Esophagus squamous epithelium (tissue), 5 donors: ENCODE measurements at regions not wholly inside any gene's neighbourhood (a gene's known extent, or its start where the extent isn't known, plus 50 kb on each side); places are given as distances from the start of the nearest gene placed in this dataset.
A peak's percentile ranks its signal among the peaks of the same experiment; 100 is the strongest.

Experiments used
- DNase-seq: peaks from one replicate; lab custom pipeline; 2025; lab: John Stamatoyannopoulos, UW
- H3K27ac ChIP-seq, 4 donors: fragments of 200-600 bp; sonication (generic); one replicate each; pipeline ENCODE4 v1.5.1; 2016 to 2019; ENCODE audit warnings: mild to moderate bottlenecking in 1 of 4
- H3K27me3 ChIP-seq, 4 donors: fragments of 200-600 bp; sonication (generic); 1 replicate in 3 of 4; 2 replicates in 1 of 4; pipeline versions ENCODE4 v1.5.1 to v1.6.0; 2017 to 2021; ENCODE audit warnings: antibody characterized with exemption in 1 of 4
- H3K36me3 ChIP-seq, 3 donors: fragments of 200-600 bp; sonication (generic); one replicate each; pipeline ENCODE4 v1.5.1; 2016 to 2019
- H3K4me1 ChIP-seq, 3 donors: fragments of 200-600 bp; sonication (generic); one replicate each; pipeline ENCODE4 v1.5.1; 2017 to 2019
- H3K4me3 ChIP-seq, 4 donors: fragments of 200-600 bp; sonication (generic); 1 replicate in 3 of 4; 2 replicates in 1 of 4; pipeline ENCODE4 v1.5.1; 2016 to 2019; ENCODE audit warnings: mild to moderate bottlenecking in 2 of 4, moderate library complexity in 1 of 4
- H3K9me3 ChIP-seq, 3 donors: fragments of 200-600 bp; sonication (generic); one replicate each; pipeline ENCODE4 v1.5.1; 2016 to 2019
- CTCF ChIP-seq, 6 experiments: fragments of 450-650 bp in 4 of 6; fragments of 200-600 bp in 2 of 6; sonication (generic) in 2 of 6; IDR thresholded peaks; one replicate each; pipeline ENCODE4 v1.5.1; 2016 to 2019; ENCODE audit warnings: antibody characterized with exemption in 6 of 6, mild to moderate bottlenecking in 4 of 6, moderate library complexity in 4 of 6
- POLR2A ChIP-seq, 4 donors: fragments of 450-650 bp; IDR thresholded peaks; one replicate each; pipeline ENCODE4 v1.6.1; 2017; ENCODE audit warnings: antibody characterized with exemption in 4 of 4, mild to moderate bottlenecking in 4 of 4, moderate library complexity in 3 of 4
- WGBS, 2 donors: methylation state at CpG; one replicate each; pipeline ENCODE4 v1.1.5; 2018; 5-methylcytosine and 5-hydroxymethylcytosine counted together
- intact Hi-C: fragments of 100-400 bp; cut with DNase I; formaldehyde crosslinking; loops from one replicate; pipeline ENCODE4 v1.15.0; 2022
- donor health status: DM: yes; HTN: yes; CAD: no.

- TF ChIP-seq POLR2A (IDR thresholded peaks at IDR 0.05): no peak
- TF ChIP-seq CTCF (IDR thresholded peaks at IDR 0.05): no peak
- Histone ChIP-seq H3K27ac (no peak overlapping the region), H3K4me3 (no peak overlapping the region), H3K27me3 (no peaks in the 10 kb centered on the region), H3K4me1 (no peaks in the 10 kb centered on the region), H3K36me3 (no peaks in the 10 kb centered on the region), H3K9me3 (peaks cover 0 to 7% (median 0%) of the 10 kb centered on the region in 3 donors)
- intact Hi-C loops: no loop called here
- DNase-seq: no peak
- 45 to 50% methylated on average over 2 of the region's 2 CpGs for WGBS, 2 donors
Measured at GRCh38 chr1:71312545-71312944, 231.7 kb upstream of the ZRANB2 start.

- Histone ChIP-seq H3K4me3 (no peak overlapping the region), H3K4me1 (no peaks in the 10 kb centered on the region), H3K27ac (no peak overlapping the region), H3K36me3 (no peaks in the 10 kb centered on the region), H3K27me3 (no peaks in the 10 kb centered on the region), H3K9me3 (peaks cover 0 to 7% (median 0%) of the 10 kb centered on the region in 3 donors)
- TF ChIP-seq POLR2A (IDR thresholded peaks at IDR 0.05): no peak
- no peak for TF ChIP-seq CTCF (IDR thresholded peaks at IDR 0.05)
- WGBS, 2 donors: 36 to 46% methylated on average over 1 of the region's 1 CpG
- no peak for DNase-seq
- intact Hi-C loops: no loop called here
Measured at GRCh38 chr1:71311376-71311775, 230.5 kb upstream of the ZRANB2 start.

- H3K36me3 ChIP-seq: no peaks in the 10 kb centered on the region
- no peak for DNase-seq
- H3K27ac ChIP-seq: no peak overlapping the region
- no peak for TF ChIP-seq POLR2A (IDR thresholded peaks at IDR 0.05)
- TF ChIP-seq CTCF (IDR thresholded peaks at IDR 0.05): no peak
- no peaks in the 10 kb centered on the region for H3K27me3 ChIP-seq
- H3K9me3 ChIP-seq: no peaks in the 10 kb centered on the region
- H3K4me3 ChIP-seq: no peak overlapping the region
- no peaks in the 10 kb centered on the region for H3K4me1 ChIP-seq
- intact Hi-C loops: no loop called here
Measured at GRCh38 chr1:71307451-71307850, 226.6 kb upstream of the ZRANB2 start.

GRCh38 chr1:71304125-71304524 lies 223.3 kb upstream of the ZRANB2 start:
- Histone ChIP-seq H3K4me1 (no peaks in the 10 kb centered on the region), H3K36me3 (no peaks in the 10 kb centered on the region), H3K27me3 (no peaks in the 10 kb centered on the region), H3K9me3 (no peaks in the 10 kb centered on the region), H3K4me3 (no peak overlapping the region), H3K27ac (peak overlapping the region in 1 of 4 donors; percentile 36)
- TF ChIP-seq CTCF (IDR thresholded peaks at IDR 0.05): no peak
- TF ChIP-seq POLR2A (IDR thresholded peaks at IDR 0.05): no peak
- intact Hi-C loops: no loop called here
- DNase-seq: no peak
- 26 to 41% methylated on average over 3 of the region's 3 CpGs for WGBS, 2 donors

GRCh38 chr1:71303617-71304041 lies 222.8 kb upstream of the ZRANB2 start:
- peak overlapping the region in 1 of 4 donors; percentile 36 for H3K27ac ChIP-seq
- H3K4me1 ChIP-seq: no peaks in the 10 kb centered on the region
- no peaks in the 10 kb centered on the region for H3K27me3 ChIP-seq
- no peak overlapping the region for H3K4me3 ChIP-seq
- intact Hi-C loops: no loop called here
- H3K36me3 ChIP-seq: no peaks in the 10 kb centered on the region
- TF ChIP-seq POLR2A (IDR thresholded peaks at IDR 0.05) (no peak), CTCF (IDR thresholded peaks at IDR 0.05) (no peak)
- 32 to 49% methylated on average over 4 of the region's 4 CpGs for WGBS, 2 donors
- no peak for DNase-seq
- H3K9me3 ChIP-seq: no peaks in the 10 kb centered on the region
